Stimulated activated naive CD8-positive, alpha-beta T cell treated with anti-CD3 and anti-CD28 coated beads, Interleukin-15, amount 100 ng/mL, for 72 hours (primary cell): ENCODE measurements at regions not wholly inside any gene's neighbourhood (a gene's known extent, or its start where the extent isn't known, plus 50 kb on each side); places are given as distances from the start of the nearest gene placed in this dataset.
"Not testable (repeated sequence)": the region's sequence is repeated elsewhere in the genome, so short reads cannot be mapped to it uniquely, and the experiment has no call there.

ENCODE experiments used
- ATAC-seq: fragments of 150-1000 bp; cut with Tn5 transposase; 2 replicates; pipeline ENCODE4 v1.10.0; 2021; ENCODE audit warnings: mild to moderate bottlenecking, moderate library complexity
- DNase-seq, 2 donors: peaks; one replicate each; pipeline ENCODE4 v3.0.0; 2021 to 2022
- H3K27ac Mint-ChIP-seq, 2 donors: one replicate each; pipeline ENCODE4 v1.8.0; 2022; ENCODE audit warnings: mild to moderate bottlenecking in 2 of 2, mixed read lengths in 2 of 2, moderate library complexity in 2 of 2
- H3K27me3 Mint-ChIP-seq: one replicate; pipeline ENCODE4 v1.8.0; 2022; ENCODE audit warnings: mixed read lengths
- H3K4me1 Mint-ChIP-seq: one replicate; pipeline ENCODE4 v1.8.0; 2022; ENCODE audit warnings: mild to moderate bottlenecking, mixed read lengths
- H3K4me3 Mint-ChIP-seq, 2 donors: one replicate each; pipeline ENCODE4 v1.8.0; 2022; ENCODE audit warnings: mild to moderate bottlenecking in 2 of 2, mixed read lengths in 2 of 2, moderate library complexity in 1 of 2
- H3K9me3 Mint-ChIP-seq, 2 donors: one replicate each; pipeline ENCODE4 v1.8.0; 2022; ENCODE audit warnings: mixed read lengths in 2 of 2

DNA sequence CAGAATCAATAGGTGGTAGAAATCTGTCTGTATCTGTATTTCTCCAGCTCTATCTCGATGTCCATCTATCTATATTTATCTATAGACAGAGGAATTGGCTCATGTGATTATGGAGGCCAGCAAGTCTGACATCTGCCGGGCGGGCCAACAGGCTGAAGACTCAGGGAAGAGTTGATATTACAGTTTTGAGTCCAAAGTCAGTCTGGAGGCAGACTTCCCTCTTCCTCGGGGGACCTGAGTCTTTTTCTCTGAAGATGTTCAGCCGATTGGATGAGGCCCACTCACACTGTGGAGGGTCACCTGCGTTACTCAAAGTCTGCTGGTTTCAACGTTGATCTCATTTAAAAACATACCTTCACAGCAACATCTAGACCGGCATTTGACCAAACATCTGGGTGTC, 98.7 kb downstream of the RAMP3 start:
- no peak overlapping the region for H3K27ac Mint-ChIP-seq
- DNase-seq (no peak), ATAC-seq (no peak)
- peaks cover 56% of the 10 kb centered on the region for H3K27me3 Mint-ChIP-seq
- H3K9me3 Mint-ChIP-seq: no peaks in the 10 kb centered on the region
- no peak overlapping the region for H3K4me3 Mint-ChIP-seq
- peaks cover 7% of the 10 kb centered on the region for H3K4me1 Mint-ChIP-seq

DNA sequence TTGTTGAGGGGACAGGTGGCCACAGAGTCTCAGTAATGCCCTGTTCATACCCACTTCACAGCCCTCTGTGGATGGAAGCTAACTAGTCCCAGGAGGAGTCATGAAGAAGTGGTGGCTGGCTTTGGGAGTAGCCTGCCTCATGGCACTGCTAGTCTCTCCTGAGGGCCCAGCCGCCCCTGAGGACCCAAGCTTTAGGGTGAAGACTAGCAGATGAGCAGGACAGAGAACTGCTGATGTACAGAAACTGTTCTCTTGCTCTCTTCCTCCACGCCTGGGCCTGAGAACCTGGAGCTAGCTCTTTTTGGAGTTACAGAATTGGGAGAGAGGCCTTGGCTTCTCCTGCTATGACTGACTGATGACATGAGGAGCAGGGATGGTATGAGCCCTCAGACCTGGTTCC, 99.2 kb downstream of the RAMP3 start:
- DNase-seq: no peak
- Mint-ChIP-seq H3K27me3 (peaks cover 57% of the 10 kb centered on the region), H3K27ac (no peak overlapping the region), H3K4me3 (no peak overlapping the region), H3K4me1 (peaks cover 7% of the 10 kb centered on the region), H3K9me3 (no peaks in the 10 kb centered on the region)
- no peak for ATAC-seq

DNA sequence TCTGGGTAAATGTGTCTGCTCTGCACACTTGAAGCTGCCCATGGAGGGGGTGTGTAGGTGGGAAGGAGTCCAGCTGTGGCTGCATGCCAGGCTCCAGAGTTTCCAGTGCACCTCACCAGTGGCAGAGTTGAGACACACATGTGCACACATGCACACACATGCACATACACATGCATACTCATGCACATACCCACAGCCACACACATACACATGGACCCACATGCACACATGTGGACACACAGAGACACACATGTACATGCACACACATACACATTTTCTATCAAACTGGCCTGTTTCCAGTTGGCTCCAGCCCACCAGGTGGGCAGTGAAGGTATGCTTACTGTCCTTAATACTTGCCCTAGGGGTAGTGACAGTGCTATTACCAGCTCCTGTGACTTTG, 99.7 kb downstream of the RAMP3 start:
- peak overlapping the region in 1 of 2 donors; percentile 84 for H3K27ac Mint-ChIP-seq
- DNase-seq (no peak), ATAC-seq (no peak)
- H3K9me3 Mint-ChIP-seq: no peaks in the 10 kb centered on the region
- H3K4me3 Mint-ChIP-seq: no peak overlapping the region
- H3K27me3 Mint-ChIP-seq: peaks cover 57% of the 10 kb centered on the region
- H3K4me1 Mint-ChIP-seq: peaks cover 7% of the 10 kb centered on the region

DNA sequence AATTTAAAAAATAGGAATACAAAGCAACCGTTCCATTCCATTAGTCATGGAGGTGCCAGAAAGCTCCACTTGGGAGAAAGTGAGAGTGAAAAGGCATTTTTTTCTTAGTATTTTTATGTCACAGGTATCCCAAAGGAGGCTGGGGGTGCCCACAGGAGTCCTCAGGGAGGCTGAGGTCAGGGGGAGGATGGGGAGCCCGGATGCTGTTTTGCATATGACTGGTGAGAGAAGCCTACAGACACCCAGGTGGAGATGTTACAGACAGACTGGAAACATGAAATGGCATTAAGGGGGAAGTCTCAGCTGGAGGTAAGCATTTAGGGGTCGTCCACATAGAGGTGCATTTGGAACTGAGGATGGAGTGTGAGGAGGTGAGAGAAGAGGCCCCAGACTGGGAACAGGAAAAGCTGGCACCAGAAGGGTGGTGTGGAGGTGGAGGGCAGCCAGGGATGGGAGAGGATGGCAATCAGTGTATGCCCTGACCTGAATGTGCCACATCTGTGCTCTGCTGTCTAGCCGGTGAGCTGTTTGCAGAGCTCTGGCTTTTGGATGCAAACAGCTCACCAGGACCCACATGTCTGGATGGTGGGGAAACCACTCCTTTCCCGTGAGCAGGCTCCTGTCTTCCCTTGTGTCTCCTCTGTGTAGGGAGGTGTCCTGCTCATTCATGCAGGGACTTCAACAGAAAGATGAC, 101.1 kb downstream of the RAMP3 start:
- Mint-ChIP-seq H3K4me3 (no peak overlapping the region), H3K27ac (no peak overlapping the region), H3K27me3 (peaks cover 57% of the 10 kb centered on the region)

DNA sequence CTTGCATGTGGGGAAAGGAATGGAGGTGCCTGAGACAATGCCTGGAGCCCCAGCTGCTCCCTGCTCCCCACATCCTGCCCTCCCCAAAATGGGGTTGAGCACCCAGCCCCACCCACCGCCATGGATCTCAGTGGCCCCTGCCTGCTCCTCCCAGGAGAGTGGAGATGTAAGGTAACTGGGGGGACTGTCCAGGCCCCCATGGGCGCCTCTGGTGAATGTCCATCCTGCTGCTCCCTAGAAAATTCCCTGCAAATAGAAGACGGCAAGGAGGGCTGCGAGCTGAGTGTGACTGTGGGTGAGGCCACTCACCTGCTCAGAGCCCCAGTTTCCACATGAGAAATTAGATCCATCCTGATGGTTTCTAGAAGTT, 101.6 kb downstream of the RAMP3 start:
- Mint-ChIP-seq H3K4me3 (no peak overlapping the region), H3K4me1 (peaks cover 7% of the 10 kb centered on the region), H3K9me3 (no peaks in the 10 kb centered on the region), H3K27me3 (peaks cover 57% of the 10 kb centered on the region), H3K27ac (no peak overlapping the region)
- no peak for DNase-seq
- no peak for ATAC-seq

More for the DNA sequence above, 101.1 kb downstream of the RAMP3 start:
- DNase-seq: no peak
- ATAC-seq: no peak
- H3K4me1 Mint-ChIP-seq: peaks cover 7% of the 10 kb centered on the region
- no peaks in the 10 kb centered on the region for H3K9me3 Mint-ChIP-seq

DNA sequence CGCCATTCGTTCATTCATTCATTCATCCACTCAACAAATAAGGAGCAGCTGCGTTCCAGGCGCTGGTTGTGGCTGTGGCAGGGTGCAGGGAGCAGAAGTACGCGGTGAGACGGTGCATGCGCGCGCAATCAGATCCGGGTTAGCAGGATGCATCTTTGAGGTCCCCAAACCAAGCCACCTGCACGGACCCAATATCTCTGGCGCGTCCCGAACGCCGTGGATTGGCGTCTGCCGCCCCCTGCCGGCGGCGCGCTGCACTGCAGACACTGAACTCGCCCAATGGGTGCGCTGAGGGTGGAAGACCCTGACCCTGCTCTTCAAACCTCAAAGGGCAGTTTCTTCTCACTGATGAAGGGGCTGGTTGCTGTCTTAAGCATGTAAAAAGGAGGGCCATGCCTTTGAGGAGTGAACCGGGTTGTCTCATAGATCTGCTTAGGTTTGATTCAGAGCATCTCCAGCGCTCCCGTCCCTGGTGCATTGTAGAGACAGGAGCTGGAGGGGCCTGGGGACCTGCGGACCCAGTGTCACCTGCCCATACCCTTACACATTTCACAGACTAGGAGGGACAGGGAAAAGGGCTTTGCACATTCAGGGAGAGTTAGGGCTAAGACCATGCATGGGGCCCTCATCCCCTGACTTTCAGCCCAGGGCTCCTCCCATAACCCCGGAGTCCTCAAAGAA, 102.5 kb downstream of the RAMP3 start:
- Mint-ChIP-seq H3K9me3 (no peaks in the 10 kb centered on the region), H3K4me1 (peaks cover 7% of the 10 kb centered on the region), H3K27me3 (peaks cover 51% of the 10 kb centered on the region), H3K4me3 (no peak overlapping the region), H3K27ac (no peak overlapping the region)
- peak; percentile 74 to 77 for DNase-seq
- ATAC-seq: peak; percentile 86

DNA sequence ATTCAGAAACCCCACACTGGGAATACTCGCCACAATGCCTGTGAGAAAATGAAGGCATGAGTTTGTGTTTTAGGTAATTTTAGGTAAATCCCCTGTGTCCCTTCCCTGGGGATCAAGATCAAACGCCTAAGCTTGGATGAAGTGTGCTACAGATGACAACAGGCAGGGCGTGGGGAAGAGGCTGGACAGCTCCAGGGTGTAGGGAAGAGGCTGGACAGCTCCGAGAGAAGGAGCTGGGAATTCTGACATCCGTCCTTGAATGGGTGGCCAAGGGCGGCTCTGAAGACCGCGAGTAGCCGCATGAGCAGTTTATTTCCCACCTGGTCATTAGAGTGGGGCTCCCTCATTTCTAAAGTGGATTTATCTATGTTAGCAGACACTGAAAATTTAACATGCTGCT, 109.7 kb downstream of the RAMP3 start:
- Mint-ChIP-seq H3K27me3 (peaks cover 22% of the 10 kb centered on the region), H3K9me3 (no peaks in the 10 kb centered on the region), H3K4me3 (no peak overlapping the region), H3K27ac (no peak overlapping the region), H3K4me1 (no peaks in the 10 kb centered on the region)
- DNase-seq: no peak
- ATAC-seq: no peak

DNA sequence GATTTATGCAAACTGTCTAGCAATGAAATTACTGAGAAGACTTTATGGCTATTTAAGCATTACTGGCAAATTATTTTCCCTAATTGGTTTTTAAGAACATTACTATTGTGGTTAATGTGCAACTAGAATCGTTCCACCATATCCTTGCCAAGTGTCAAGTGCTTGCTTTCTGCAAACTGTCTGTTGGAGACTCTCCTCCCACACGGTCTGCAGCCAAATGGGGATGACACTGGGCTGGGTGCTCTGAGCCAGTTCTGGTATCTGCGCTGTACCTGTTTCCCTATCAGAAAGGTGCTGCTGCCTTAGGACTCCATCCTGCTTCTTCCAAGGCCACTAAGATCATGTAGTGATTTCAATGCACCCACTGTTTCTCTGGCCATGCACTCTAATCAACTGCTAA, 110.4 kb downstream of the RAMP3 start:
- peaks cover 22% of the 10 kb centered on the region for H3K27me3 Mint-ChIP-seq
- DNase-seq: no peak
- peaks cover 0 to 6% of the 10 kb centered on the region in 2 donors for H3K9me3 Mint-ChIP-seq
- no peak overlapping the region for H3K27ac Mint-ChIP-seq
- ATAC-seq: no peak
- H3K4me1 Mint-ChIP-seq: no peaks in the 10 kb centered on the region
- H3K4me3 Mint-ChIP-seq: no peak overlapping the region

DNA sequence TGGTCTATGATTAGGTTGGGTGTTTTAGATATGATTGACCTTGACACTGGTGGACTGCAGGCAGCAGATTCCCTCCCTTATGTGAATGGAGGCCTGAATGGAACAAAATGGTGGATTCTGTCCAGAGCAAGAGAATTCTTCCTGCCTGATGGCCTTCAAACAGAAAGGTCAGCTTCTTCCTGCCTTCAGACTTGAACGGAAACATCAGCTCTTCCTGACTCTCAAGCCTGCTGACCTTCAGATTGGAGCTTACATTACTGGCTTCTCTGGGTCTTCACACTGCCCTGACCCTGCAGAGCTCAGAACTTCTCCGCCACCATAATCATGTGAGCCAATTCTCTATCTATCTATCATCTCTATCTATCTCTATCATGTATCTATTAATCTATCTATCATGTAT, 111.6 kb downstream of the RAMP3 start:
- H3K4me3 Mint-ChIP-seq: no peak overlapping the region
- DNase-seq: no peak
- no peak for ATAC-seq

DNA sequence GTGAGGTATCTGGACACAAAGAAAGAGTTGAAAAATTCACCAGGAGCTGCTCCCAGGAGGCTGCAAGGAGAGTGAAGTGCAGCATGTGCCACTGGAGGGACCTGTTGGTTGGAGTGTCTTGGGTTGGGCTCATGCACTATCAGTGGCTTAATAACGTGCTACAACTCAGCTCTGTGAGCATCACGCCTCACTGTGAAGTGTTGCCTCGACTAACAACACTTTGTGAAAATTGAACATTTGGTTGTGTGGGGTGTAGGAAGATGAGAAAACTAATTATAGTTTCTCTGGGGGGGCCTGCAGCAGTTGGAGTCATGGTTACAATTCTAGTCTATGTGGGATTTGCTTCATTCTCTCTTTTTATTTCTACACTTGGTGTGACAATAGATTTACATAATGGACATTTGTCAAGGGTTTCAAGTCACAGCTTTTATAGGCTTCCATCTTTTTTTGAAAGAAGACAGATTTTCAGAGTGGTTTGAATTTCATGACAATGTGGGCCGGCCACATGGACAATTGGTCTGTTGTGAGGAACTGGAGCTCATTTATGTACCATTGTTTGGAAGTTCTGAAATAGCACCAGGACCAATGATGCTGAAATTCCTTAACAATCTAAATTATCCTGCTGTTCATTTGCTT, 121.3 kb downstream of the RAMP3 start:
- Mint-ChIP-seq H3K4me3 (no peak overlapping the region), H3K27ac (no peak overlapping the region), H3K9me3 (peaks cover 5% of the 10 kb centered on the region in 2 donors), H3K27me3 (peaks cover 46% of the 10 kb centered on the region), H3K4me1 (no peaks in the 10 kb centered on the region)
- DNase-seq (no peak), ATAC-seq (no peak)

More for the DNA sequence above, 111.6 kb downstream of the RAMP3 start:
- Mint-ChIP-seq H3K4me1 (no peaks in the 10 kb centered on the region), H3K9me3 (peaks cover 0 to 7% of the 10 kb centered on the region in 2 donors), H3K27me3 (peaks cover 22% of the 10 kb centered on the region), H3K27ac (peak overlapping the region in 1 of 2 donors; percentile 10)

DNA sequence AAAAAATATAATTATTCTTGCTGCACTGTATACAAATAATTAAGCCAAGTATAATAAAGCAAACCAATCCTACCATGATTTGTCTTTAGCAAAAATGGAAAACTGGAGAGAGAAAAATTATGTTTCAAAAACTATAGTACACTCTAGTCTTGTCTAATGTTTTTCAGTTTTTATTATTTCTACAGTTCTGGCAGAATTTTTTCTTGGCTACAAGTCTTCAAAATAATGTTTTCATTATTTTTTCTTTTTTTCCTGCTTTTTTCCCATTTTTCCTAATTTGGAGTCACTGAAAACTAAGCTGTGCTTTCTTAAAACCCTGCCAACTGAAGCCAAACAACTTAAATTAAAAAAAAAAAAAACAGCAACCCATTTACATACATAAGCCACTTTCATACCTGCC, 132.0 kb downstream of the RAMP3 start:
- Mint-ChIP-seq H3K9me3 (peaks cover 17 to 19% of the 10 kb centered on the region in 2 donors), H3K27me3 (peaks cover 18% of the 10 kb centered on the region)
- not testable (repeated sequence) for H3K4me1 Mint-ChIP-seq, DNase-seq, ATAC-seq, H3K27ac Mint-ChIP-seq, H3K4me3 Mint-ChIP-seq

DNA sequence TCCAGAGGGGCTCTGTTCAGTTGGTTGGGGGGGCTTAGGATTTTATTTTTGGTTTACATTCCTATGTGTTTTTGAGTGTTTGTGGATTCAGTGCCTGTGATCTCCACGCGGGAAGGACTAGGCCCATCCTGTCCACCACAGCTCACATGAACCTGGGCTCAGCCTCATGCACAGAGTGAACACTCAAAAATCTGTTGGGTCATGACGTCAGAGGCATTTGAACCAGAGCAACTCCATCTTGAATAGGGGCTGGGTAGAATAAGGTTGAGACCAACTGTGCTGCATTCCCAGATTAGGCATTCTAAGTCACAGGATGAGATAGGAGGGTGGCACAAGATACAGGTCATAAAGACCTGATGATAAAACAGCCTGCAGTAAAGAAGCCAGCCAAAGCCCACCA, 133.3 kb downstream of the RAMP3 start:
- H3K27me3 Mint-ChIP-seq: peaks cover 22% of the 10 kb centered on the region
- DNase-seq (no peak), ATAC-seq (no peak)
- no peak overlapping the region for H3K4me3 Mint-ChIP-seq
- peaks cover 17 to 19% of the 10 kb centered on the region in 2 donors for H3K9me3 Mint-ChIP-seq
- H3K4me1 Mint-ChIP-seq: no peaks in the 10 kb centered on the region
- H3K27ac Mint-ChIP-seq: no peak overlapping the region

DNA sequence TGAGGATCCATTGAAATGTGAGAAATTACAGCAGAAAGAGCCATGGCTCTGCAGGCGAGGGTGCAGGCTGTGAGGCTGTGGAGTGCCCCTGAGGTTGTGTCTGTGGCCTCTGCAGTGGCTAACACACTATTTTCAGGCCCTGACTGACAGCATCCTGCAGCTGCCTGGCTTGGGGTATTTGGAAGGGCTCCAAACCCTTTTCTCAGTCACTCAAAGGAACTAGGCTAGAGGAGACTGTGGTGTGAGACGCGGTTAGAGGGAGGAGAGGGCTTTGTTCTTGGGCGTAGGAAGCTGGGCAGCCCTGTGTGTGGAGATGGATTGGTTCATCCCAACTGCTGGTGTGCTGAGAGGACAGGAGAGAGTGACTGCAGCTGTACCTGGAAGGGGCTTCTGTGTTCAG, 134.9 kb downstream of the RAMP3 start:
- Mint-ChIP-seq H3K27ac (no peak overlapping the region), H3K9me3 (peaks cover 13 to 15% of the 10 kb centered on the region in 2 donors), H3K4me3 (no peak overlapping the region), H3K27me3 (peaks cover 38% of the 10 kb centered on the region), H3K4me1 (no peaks in the 10 kb centered on the region)
- no peak for DNase-seq
- no peak for ATAC-seq

DNA sequence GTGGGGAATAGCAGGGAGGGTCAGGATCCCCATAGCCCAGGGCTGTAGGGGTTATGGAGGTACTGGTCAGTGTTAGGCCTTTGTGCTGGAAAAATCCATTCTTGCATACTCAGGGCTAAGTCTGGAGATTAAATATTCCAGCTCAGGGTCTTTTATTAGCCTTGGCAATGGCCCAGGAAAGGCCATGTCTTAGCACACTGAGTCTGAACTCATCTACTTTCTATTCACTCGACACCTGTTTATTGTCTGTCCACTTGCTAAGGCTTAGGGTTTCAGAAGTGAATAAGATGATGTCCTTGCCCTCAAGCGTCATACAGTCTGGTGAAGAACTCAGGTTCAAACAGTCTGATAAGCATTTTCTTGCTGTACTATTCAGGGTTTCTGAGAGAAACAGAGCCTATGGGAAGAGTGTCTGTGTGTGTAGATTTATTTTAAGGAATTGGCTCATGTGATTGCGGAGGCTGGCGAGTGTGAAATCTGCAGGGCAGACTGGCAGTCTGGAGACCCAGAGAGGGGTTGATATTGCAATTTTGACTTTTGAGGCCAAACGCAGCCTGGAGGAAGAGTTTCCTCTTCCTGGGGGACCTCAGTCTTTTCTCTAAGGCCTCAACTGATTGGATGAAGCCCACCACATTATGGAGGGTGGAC, 135.8 kb downstream of the RAMP3 start:
- H3K4me3 Mint-ChIP-seq: no peak overlapping the region
- no peak for ATAC-seq
- no peak for DNase-seq
- H3K27me3 Mint-ChIP-seq: peaks cover 39% of the 10 kb centered on the region
- peaks cover 4 to 7% of the 10 kb centered on the region in 2 donors for H3K9me3 Mint-ChIP-seq
- H3K27ac Mint-ChIP-seq: no peak overlapping the region
- no peaks in the 10 kb centered on the region for H3K4me1 Mint-ChIP-seq

DNA sequence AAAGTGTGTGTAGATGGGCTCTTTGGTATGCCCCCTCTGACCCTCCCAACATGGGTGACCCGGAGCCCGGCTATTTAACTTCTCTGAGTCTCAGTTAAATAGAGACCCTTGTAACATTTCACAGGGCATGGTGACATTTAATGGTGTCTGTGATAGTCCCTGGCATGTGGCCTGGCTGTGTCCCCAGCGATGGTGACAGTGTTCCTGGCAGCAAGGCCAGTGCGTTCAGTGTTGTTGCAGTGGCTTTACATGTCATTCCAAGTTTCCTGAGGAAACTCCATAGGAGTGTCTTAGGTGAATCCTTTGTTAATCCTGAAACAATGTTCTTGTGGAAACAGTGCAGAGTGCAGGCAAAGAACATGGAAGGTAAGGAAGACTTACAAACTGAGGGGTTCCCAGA, 137.0 kb downstream of the RAMP3 start:
- no peak for ATAC-seq
- DNase-seq: no peak
- H3K4me3 Mint-ChIP-seq: no peak overlapping the region
- H3K9me3 Mint-ChIP-seq: no peaks in the 10 kb centered on the region
- peaks cover 48% of the 10 kb centered on the region for H3K27me3 Mint-ChIP-seq
- no peak overlapping the region for H3K27ac Mint-ChIP-seq
- H3K4me1 Mint-ChIP-seq: no peaks in the 10 kb centered on the region

DNA sequence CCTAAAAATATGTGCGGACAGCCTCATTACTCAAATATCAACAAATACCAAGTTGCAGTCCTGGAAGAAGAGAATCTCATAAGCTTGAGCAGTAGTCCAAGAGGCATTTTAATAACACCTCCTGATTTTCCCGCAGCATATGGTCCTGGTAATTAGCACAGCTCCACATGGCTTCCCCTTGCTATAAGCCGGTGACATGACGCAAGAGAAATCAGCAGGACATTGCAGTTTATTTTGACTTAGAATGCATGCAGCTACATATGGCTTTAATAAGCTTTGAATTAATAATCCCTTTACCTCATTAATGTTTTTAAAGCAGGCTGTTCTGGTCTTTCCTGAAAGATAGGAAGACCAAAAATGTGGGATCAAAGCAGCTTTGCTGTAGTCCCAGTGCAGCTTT, 137.6 kb downstream of the RAMP3 start:
- ATAC-seq (no peak), DNase-seq (no peak)
- no peak overlapping the region for H3K4me3 Mint-ChIP-seq
- no peaks in the 10 kb centered on the region for H3K4me1 Mint-ChIP-seq
- H3K9me3 Mint-ChIP-seq: no peaks in the 10 kb centered on the region
- H3K27me3 Mint-ChIP-seq: peaks cover 54% of the 10 kb centered on the region
- H3K27ac Mint-ChIP-seq: no peak overlapping the region
